ENCODE measurements at regions not wholly inside any gene's neighbourhood (a gene's known extent, or its start where the extent isn't known, plus 50 kb on each side); places are given as distances from the start of the nearest gene placed in this dataset.

- no peak for ATAC-seq
- Mint-ChIP-seq H3K27me3 (ENCODE audit: low read depth) (no peaks in the 10 kb centered on the region), H3K4me1 (no peaks in the 10 kb centered on the region), H3K4me3 (no peak overlapping the region), H3K9me3 (peaks cover 4% of the 10 kb centered on the region), H3K27ac (no peak overlapping the region), H3K36me3 (no peaks in the 10 kb centered on the region)
- no peak for DNase-seq (ENCODE audit: low spot score)
- ChIA-PET CTCF (no interaction called here), POLR2A (no interaction called here)
- TF ChIP-seq ZNF219 (CRISPR knock-in tag; IDR thresholded peaks at IDR 0.05; ENCODE audit: borderline replicate concordance) (no peak), ELF4 (CRISPR knock-in tag; IDR thresholded peaks at IDR 0.05; ENCODE audit: low read depth) (no peak), GABPB1 (CRISPR knock-in tag; IDR thresholded peaks at IDR 0.05) (no peak), MXD4 (CRISPR knock-in tag; IDR thresholded peaks at IDR 0.05; ENCODE audit: borderline replicate concordance) (no peak), NR2C2 (CRISPR knock-in tag; IDR thresholded peaks at IDR 0.05) (no peak), OVOL2 (CRISPR knock-in tag; IDR thresholded peaks at IDR 0.05; ENCODE audit: borderline replicate concordance) (no peak), ZNF512 (CRISPR knock-in tag; IDR thresholded peaks at IDR 0.05; ENCODE audit: borderline replicate concordance) (no peak), ATF1 (CRISPR knock-in tag; IDR thresholded peaks at IDR 0.05) (no peak), ATF6 (CRISPR knock-in tag; IDR thresholded peaks at IDR 0.05) (no peak), NFATC4 (CRISPR knock-in tag; IDR thresholded peaks at IDR 0.05) (no peak), FOXP1 (CRISPR knock-in tag; IDR thresholded peaks at IDR 0.05; ENCODE audit: borderline replicate concordance) (no peak), TP53 (CRISPR knock-in tag; IDR thresholded peaks at IDR 0.05) (no peak), IRF2 (CRISPR knock-in tag; IDR thresholded peaks at IDR 0.05; ENCODE audit: borderline replicate concordance, low read depth) (no peak), SOX15 (CRISPR knock-in tag; IDR thresholded peaks at IDR 0.05) (no peak)
Measured at GRCh38 chr6:12516070-12516469, 200.5 kb upstream of the PHACTR1 start.

DNA sequence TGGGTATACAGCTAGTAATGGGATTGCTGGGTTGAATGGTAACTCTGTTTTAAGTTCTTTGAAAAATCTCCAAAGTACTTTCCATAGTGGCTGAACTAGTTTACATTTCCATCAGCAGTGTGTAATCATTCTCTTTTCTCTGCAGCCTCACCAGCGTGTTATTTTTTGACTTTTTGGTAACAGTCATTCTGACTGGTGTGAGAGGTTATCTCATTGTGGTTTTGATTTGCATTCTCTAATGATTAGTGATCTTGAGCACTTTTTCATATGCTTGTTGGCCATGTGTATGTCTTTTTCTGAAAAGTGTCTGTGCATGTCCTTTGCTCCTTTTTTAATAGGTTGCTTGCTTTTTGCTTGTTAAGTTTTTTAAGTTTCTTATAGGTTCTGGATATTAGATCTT, 194.2 kb upstream of the PHACTR1 start:
- ChIA-PET POLR2A (no interaction called here), CTCF (interaction anchor here (1.0 kb wide), 1 partner anchor 40 kb away, joined by 3 read pairs; no protein-coding TSS in a partner anchor)
- Mint-ChIP-seq H3K4me3 (no peak overlapping the region), H3K27me3 (ENCODE audit: low read depth) (no peaks in the 10 kb centered on the region; the same call in 1 of the 2 replicates), H3K4me1 (no peaks in the 10 kb centered on the region), H3K27ac (no peak overlapping the region), H3K9me3 (peaks cover 8% of the 10 kb centered on the region), H3K36me3 (no peaks in the 10 kb centered on the region)
- DNase-seq (ENCODE audit: low spot score) (no peak), ATAC-seq (no peak)
- no peak for TF ChIP-seq OVOL2 (CRISPR knock-in tag; IDR thresholded peaks at IDR 0.05; ENCODE audit: borderline replicate concordance)
- no peak for TF ChIP-seq ZBTB21 (CRISPR knock-in tag; IDR thresholded peaks at IDR 0.05; ENCODE audit: borderline replicate concordance)
- no peak for TF ChIP-seq GRHL2 (CRISPR knock-in tag; IDR thresholded peaks at IDR 0.05; ENCODE audit: insufficient replicate concordance, severe bottlenecking)
- TF ChIP-seq CREM (CRISPR knock-in tag; IDR thresholded peaks at IDR 0.05) = no peak
- no peak for TF ChIP-seq ZSCAN18 (CRISPR knock-in tag; IDR thresholded peaks at IDR 0.05)
- TF ChIP-seq MLX (CRISPR knock-in tag; IDR thresholded peaks at IDR 0.05) = no peak
- TF ChIP-seq, protein P1, sequence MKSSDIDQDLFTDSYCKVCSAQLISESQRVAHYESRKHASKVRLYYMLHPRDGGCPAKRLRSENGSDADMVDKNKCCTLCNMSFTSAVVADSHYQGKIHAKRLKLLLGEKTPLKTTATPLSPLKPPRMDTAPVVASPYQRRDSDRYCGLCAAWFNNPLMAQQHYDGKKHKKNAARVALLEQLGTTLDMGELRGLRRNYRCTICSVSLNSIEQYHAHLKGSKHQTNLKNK (CRISPR knock-in tag; IDR thresholded peaks at IDR 0.05) = no peak
- no peak for TF ChIP-seq NFATC4 (CRISPR knock-in tag; IDR thresholded peaks at IDR 0.05)
- TF ChIP-seq, protein P2, sequence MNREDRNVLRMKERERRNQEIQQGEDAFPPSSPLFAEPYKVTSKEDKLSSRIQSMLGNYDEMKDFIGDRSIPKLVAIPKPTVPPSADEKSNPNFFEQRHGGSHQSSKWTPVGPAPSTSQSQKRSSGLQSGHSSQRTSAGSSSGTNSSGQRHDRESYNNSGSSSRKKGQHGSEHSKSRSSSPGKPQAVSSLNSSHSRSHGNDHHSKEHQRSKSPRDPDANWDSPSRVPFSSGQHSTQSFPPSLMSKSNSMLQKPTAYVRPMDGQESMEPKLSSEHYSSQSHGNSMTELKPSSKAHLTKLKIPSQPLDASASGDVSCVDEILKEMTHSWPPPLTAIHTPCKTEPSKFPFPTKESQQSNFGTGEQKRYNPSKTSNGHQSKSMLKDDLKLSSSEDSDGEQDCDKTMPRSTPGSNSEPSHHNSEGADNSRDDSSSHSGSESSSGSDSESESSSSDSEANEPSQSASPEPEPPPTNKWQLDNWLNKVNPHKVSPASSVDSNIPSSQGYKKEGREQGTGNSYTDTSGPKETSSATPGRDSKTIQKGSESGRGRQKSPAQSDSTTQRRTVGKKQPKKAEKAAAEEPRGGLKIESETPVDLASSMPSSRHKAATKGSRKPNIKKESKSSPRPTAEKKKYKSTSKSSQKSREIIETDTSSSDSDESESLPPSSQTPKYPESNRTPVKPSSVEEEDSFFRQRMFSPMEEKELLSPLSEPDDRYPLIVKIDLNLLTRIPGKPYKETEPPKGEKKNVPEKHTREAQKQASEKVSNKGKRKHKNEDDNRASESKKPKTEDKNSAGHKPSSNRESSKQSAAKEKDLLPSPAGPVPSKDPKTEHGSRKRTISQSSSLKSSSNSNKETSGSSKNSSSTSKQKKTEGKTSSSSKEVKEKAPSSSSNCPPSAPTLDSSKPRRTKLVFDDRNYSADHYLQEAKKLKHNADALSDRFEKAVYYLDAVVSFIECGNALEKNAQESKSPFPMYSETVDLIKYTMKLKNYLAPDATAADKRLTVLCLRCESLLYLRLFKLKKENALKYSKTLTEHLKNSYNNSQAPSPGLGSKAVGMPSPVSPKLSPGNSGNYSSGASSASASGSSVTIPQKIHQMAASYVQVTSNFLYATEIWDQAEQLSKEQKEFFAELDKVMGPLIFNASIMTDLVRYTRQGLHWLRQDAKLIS (CRISPR knock-in tag; IDR thresholded peaks at IDR 0.05; ENCODE audit: borderline replicate concordance) = no peak
- TF ChIP-seq USF1 (CRISPR knock-in tag; IDR thresholded peaks at IDR 0.05) = no peak
- TF ChIP-seq GTF2I (CRISPR knock-in tag; conservative IDR thresholded peaks at IDR 0.05) = no peak
- TF ChIP-seq, protein P3, sequence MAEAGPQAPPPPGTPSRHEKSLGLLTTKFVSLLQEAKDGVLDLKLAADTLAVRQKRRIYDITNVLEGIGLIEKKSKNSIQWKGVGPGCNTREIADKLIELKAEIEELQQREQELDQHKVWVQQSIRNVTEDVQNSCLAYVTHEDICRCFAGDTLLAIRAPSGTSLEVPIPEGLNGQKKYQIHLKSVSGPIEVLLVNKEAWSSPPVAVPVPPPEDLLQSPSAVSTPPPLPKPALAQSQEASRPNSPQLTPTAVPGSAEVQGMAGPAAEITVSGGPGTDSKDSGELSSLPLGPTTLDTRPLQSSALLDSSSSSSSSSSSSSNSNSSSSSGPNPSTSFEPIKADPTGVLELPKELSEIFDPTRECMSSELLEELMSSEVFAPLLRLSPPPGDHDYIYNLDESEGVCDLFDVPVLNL (CRISPR knock-in tag; IDR thresholded peaks at IDR 0.05; ENCODE audit: borderline replicate concordance, low read depth) = no peak
